COLO668 (cell line): ENCODE measurements at regions not wholly inside any gene's neighbourhood (a gene's known extent, or its start where the extent isn't known, plus 50 kb on each side); places are given as distances from the start of the nearest gene placed in this dataset.
A peak's percentile ranks its signal among the peaks of the same experiment; 100 is the strongest.

Source experiments
- DNase-seq: peaks from one replicate; lab custom pipeline; 2025; ENCODE audit not compliant: unreplicated experiment; lab: John Stamatoyannopoulos, UW

DNA sequence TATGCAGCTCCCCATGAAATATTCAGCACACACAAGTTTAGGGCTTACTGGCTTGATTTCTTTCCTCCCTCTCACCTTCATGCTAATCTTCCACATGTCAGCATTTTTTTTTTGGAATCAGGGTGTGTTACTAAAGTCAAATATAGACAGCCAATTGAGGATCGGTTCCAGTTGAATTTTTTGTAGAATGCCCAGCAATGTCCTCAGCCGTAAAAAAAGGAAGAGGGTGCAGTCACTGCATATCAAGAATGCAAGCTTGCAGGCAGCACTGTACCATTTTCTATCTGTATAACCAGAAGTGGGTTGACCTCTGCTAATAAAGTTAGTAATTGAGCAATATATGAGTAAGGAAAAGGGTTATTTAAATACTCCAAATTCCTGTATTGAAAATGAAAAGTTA, 51.4 kb upstream of the CHMP2B start:
- no peak for DNase-seq

GRCh38 chr3:87173776-87174175, 53.3 kb upstream of the CHMP2B start:
- no peak for DNase-seq

DNA sequence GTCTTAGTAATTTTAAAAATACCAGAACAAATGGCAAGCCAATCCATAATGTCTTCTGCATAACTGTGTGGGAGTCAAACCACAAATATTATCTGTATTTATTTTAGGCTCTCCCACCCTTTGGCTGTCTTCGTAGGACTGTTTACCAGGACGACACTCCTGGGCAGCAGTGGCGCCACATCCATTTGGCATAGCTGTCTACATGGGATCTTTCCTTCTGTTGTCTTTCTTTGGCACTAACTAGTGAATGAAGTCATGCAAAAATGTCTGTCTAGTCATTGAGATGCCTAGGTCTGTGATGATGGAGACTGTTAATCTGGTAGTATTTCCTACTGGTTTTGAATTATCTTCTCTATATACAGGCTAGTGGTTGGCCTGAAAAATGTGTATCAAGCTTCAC, 54.0 kb upstream of the CHMP2B start:
- DNase-seq, result no peak

DNA sequence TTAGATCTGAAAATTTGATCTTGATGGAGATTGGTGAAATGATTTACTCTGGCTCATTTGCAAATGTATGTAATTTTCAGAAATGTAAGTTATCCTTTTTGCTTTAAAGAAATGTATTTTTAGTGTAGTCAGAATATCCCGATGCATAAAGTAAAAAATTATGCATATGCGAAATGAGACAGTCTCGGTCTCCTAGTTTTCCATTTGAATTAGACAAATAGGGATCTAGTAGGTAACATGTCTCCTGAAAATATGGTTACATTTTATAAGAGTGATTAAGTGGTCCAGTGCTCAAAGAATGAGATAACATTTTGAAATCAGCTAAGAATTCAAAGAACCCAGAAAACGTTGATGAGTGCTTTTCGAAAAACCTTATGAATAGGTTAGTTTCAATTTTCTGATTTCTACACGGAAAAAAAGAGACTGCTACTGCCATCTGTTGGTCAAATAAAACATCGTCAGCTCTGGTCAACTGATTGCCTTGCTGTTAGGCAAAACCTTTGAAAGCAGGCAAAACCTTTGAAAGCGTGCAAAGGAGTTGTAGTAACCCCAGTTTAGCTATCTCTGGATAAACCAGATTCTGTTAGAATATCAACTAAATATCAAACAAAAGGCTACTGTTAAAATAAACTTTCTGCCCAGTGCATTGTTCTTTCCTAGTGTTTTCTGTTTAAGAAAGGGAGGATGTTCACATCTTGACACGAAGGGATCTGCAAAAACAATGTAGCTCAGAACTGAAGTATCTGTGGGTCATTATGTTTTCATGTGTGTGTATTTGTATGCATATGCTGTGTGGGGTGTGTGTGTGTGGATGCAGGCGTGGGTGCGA, 59.3 kb upstream of the CHMP2B start:
- peak; percentile 1 for DNase-seq

DNA sequence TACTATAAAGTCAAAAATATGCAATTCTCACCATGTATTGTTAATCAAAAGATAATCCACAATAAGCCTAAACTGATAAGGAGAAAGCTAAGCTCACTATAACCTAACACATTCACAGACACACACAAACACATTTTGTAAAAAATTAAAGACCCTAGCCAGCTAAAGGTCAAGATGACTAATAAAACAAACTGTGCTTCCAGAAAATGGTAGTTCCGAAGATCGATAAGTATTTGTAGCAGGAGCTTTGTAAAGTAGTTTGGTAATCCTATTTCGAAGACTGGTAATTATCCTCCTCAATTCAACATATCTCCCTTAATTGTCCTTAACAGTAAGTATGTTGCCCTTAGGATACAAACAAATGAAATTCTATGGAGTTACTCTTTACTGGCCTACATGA, 62.9 kb upstream of the CHMP2B start:
- no peak for DNase-seq

- no peak for DNase-seq
Observed at GRCh38 chr3:87161851-87162250, 65.3 kb upstream of the CHMP2B start.

GRCh38 chr3:87161417-87161816, 65.7 kb upstream of the CHMP2B start:
- no peak for DNase-seq

- DNase-seq, result no peak
Observed at GRCh38 chr3:87161013-87161412, 66.1 kb upstream of the CHMP2B start.

DNA sequence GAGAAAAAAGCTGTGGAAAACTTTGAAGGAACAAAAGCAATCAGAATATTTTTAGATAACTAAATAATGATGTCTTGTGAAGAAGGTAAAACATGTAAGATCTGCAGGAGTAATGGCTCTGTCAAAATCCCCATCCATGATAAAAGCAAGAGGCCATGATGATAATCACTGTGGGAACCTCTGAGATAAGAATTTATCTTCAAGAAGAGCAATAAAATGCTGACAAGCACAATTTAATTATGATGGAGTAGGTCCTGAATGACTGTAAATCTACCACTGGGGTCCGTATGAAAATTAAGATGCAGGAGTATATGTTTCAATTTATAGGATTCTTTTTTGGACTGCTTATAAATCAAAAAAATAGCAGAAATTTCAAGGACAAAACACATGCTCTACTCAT, 68.3 kb upstream of the CHMP2B start:
- DNase-seq, result no peak

DNA sequence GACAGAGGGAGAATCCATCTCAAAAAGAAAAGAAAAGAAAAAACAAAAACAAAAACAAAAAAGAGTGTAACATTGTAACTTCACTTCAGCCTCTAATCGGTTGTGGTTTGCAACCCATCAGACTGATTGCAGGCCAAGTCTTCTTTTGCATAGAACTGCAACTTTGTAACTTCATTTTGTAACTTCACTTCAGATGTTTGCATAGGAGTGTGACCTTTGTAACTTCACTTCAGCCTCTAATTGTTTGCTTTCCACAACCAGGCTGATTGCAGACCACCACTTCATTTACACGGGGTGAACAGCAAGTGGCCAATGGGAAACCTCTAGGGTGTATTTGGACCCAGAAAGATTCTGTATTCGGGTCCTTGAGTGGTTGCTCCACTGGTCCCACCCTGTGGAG, 79.1 kb upstream of the CHMP2B start:
- no peak for DNase-seq

- no peak for DNase-seq
Observed at GRCh38 chr3:87147562-87147961, 79.5 kb upstream of the CHMP2B start.

- peak; percentile 6 for DNase-seq
Observed at GRCh38 chr3:87145553-87145952, 81.6 kb upstream of the CHMP2B start.

DNA sequence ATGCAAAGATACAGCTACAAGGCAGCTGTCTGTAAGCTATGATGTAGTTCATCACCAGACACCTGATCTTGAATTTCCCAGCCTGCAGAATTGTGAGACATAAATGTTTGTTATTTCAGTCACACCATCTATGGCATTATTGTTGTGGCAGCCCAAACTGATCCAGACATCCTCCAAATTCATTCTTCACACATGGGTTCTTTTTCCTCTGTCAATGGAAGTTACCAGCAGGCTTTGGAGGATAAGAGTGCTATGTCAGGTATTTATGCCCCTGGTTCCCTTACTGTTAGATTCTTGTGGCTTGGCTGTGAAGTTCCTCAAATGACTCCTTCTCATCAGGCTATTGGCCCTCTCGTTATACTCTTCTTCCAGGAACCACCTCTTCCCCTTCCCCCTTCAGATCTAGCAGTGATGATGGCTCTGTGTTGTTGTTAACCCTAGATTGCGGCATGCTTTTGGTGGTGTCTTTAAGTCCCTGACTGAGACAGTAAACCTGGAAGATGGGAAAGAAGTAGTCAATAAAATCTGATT, 91.0 kb upstream of the CHMP2B start:
- DNase-seq, result no peak

- no peak for DNase-seq
Observed at GRCh38 chr3:87135412-87135811, 91.7 kb upstream of the CHMP2B start.

DNA sequence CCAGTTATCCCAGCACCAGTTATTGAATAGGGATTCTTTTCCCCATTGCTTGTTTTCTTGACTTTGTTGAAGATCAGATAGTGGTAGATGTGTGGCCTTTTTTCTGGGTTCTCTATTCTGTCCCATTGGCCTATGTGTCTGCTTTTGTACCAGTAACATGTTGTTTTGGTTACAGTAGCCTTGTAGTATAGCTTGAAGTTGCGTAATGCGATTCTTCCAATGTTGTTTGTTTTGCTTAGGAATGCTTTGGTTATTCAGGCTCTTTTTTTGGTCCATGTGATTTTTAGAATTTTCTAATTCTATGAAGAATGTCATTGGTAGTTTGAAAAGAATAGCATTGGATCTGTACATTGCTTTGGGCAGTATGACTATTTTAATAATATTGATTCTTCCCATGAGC, 94.3 kb upstream of the CHMP2B start:
- no peak for DNase-seq

GRCh38 chr3:87128006-87128405, 99.1 kb upstream of the CHMP2B start:
- DNase-seq, result no peak

- no peak for DNase-seq
Observed at GRCh38 chr3:87127281-87127680, 99.8 kb upstream of the CHMP2B start.

GRCh38 chr3:87126321-87126720, 100.8 kb upstream of the CHMP2B start:
- no peak for DNase-seq

DNA sequence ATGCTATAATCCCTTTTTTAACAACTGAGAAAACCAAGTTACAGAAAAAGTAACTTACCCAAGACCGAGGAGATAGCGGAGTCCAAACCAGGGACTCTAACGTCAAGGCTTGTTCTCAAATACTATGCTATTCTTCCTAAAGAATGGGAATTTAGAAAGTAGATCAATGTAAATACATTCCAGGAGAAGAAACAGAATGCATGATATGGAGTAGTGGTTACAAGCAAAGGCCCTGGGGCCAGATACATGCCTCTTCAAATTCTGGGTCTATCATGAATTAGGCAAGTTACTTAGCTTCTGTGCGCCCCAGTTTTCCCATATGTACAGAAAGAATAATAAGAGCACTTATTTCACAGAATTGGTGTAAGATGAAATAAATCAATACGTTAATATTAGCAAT, 102.0 kb upstream of the CHMP2B start:
- no peak for DNase-seq

GRCh38 chr3:87122766-87123165, 104.3 kb upstream of the CHMP2B start:
- DNase-seq, result no peak

DNA sequence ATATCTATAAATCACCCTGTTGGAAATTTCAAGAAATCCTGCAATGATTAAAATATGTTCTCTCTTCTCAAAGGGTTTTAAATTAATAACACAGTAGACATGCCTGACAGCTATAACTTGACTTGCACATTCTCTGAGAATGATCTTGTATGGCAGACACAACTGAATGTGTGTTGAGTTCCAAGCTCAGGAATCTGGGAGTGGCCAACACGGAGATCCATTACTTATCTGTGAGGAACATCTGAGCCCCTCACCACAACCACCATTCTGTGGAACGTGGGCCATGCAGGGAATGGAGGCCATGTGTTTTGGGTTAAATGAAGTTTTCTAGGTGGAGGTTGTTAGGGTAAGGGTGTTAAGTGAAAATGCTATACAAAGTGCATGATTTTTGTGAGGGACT, 105.3 kb upstream of the CHMP2B start:
- no peak for DNase-seq

DNA sequence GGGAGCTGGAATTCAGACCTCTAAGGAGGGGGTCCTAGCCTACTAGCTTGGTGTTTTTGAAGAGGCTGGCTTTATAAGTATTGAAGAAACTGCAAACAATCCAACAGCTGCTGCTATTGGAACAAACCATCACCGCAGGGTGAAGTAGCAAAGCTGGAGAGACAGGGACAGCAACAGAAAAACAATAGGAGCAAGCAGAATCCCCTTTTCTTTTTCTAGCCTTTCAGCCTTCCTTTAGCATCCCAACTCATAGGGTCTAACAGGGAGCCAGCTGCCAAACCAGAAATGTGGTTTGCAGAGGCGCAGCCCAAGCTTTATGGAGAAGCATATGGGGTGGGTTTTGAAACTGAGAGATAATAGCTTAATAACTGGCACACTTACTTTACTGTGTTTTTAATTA, 106.2 kb upstream of the CHMP2B start:
- DNase-seq, result no peak

- no peak for DNase-seq
Observed at GRCh38 chr3:87120236-87120635, 106.9 kb upstream of the CHMP2B start.
